ENCODE measurements at regions not wholly inside any gene's neighbourhood (a gene's known extent, or its start where the extent isn't known, plus 50 kb on each side); places are given as distances from the start of the nearest gene placed in this dataset.
"Not testable (repeated sequence)": the region's sequence is repeated elsewhere in the genome, so short reads cannot be mapped to it uniquely, and the experiment has no call there.

DNA sequence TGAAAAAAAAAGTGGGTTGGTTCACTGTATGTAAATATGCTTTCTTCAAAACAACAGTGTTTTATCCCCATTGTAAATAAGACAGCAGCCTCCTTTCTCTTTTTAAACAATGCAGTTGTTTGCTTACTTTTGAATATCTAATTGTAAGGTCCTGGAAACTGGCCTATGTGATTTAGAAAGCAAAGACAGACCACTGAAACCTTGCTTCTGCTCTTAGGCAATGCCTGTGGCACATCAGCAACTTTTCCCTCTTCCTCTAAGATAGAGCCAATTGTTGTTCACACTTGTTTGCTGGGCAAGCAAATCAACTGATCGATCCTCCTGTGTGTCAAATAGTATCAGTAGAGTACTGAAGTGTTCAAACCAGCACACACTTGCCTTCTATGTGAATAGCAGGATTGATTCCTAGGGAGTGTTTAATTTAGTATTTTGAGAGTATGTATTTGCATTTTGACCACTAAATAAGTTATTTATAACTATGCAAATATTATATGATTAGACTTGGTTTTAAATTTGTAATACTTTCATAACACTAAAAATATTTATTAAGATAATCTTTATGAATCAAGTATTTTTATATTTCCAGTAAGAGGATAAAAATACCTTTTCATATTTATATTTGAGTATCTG lies 55.4 kb upstream of the GRPR start:
- DNase-seq (ENCODE audit: low spot score) (no peak), FAIRE-seq (peak; percentile 42)

- FAIRE-seq: no peak
- DNase-seq (ENCODE audit: low spot score): no peak
Measured at GRCh38 chrX:16063921-16064320, 59.4 kb upstream of the GRPR start.

- DNase-seq (ENCODE audit: low spot score) (no peak), FAIRE-seq (no peak)
Measured at GRCh38 chrX:16063141-16063540, 60.2 kb upstream of the GRPR start.

DNA sequence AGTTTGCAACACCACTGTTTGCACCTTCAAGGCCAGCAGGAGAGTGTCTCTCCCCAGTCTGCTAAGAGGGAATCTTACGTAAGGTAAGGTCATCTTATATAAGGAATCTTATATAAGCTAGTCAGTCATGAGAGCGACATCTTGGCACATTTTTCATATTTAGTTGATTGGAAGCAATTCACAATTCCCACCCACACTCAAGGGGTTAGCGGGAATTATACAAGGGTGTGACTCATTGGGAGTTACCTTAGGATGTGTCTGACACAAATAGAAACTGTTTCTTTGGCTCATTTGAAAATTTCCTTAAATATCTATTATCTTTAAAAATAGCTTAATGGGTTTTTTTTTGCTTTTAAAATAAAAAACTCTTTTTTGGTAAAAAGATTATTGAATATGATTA lies 62.1 kb upstream of the GRPR start:
- FAIRE-seq: no peak
- no peak for DNase-seq (ENCODE audit: low spot score)

GRCh38 chrX:16060252-16060651 lies 63.1 kb upstream of the GRPR start:
- DNase-seq (ENCODE audit: low spot score) (no peak), FAIRE-seq (no peak)

GRCh38 chrX:16049126-16049525 lies 74.2 kb upstream of the GRPR start:
- FAIRE-seq; DNase-seq (ENCODE audit: low spot score): not testable (repeated sequence)

GRCh38 chrX:16042980-16043379 lies 80.4 kb upstream of the GRPR start:
- FAIRE-seq (no peak), DNase-seq (ENCODE audit: low spot score) (no peak)

DNA sequence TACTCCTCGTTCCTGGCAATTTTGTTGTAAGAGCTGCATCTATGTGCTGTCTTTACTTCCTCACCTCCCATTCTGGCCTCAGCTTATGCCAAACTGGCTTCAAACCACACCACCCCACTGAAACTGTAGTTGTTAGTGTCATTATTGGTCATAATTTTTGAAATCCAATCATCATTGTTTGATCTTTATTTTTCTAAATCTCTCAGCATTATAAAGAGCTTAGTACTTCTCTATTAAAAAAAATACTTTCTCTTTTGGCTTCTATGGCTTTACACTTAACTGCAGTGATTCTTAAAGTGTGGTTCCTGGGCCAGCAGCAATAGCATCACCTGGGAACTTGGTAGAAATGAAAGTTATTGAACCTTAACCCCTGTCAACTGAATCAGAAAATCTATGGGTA lies 83.5 kb upstream of the GRPR start:
- DNase-seq (ENCODE audit: low spot score) (no peak), FAIRE-seq (no peak)

GRCh38 chrX:16039363-16039762 lies 84.0 kb upstream of the GRPR start:
- no peak for DNase-seq (ENCODE audit: low spot score)
- no peak for FAIRE-seq

GRCh38 chrX:16033331-16033730 lies 90.0 kb upstream of the GRPR start:
- DNase-seq (ENCODE audit: low spot score) (no peak), FAIRE-seq (no peak)

- DNase-seq (ENCODE audit: low spot score) (no peak), FAIRE-seq (no peak)
Measured at GRCh38 chrX:16028576-16028975, 94.8 kb upstream of the GRPR start.

DNA sequence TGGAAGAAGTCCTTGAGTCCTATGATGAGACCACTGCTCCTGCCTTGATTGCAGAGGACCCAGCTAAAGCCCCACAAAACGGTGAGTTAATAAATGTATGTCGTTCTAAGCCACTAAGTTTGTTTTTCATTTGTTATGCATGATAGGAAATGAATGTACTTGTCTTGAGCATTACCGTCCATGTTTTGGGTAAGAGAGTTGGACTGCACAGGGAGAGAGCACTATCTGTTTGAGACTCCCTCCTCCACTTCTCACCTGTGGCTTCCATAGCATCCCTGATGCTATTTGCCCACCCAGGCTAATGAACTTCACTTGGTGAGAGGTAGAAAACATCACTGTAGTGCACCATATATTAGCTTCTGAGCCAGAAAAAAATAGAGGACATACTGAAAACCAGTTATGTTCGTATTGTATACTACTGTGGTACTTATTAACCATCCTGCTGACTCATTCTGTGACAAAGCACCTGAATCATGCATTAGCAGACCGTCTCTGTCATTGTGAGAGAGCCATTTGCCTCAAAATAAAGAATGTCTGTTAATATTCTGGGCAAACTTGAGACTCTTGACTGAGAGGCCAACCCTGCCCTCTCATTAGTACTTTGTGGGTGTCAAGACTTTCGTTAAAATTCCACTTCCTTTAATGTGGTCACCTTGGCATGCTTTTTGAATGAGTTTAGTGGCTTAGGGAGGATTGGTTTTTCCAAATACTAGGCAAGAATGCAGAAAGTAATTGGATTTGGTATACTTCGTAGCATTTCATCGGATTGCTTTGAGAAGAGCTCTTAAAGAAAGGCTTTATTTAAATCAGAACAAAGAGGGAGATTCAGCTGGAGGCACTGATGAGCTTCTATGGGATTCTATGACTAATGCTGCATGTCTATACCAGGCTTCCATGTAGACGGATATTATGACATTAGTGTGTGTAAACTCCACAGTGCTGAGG lies 99.3 kb upstream of the GRPR start:
- DNase-seq (ENCODE audit: low spot score) (peak; percentile 77), FAIRE-seq (peak; percentile 98)

DNA sequence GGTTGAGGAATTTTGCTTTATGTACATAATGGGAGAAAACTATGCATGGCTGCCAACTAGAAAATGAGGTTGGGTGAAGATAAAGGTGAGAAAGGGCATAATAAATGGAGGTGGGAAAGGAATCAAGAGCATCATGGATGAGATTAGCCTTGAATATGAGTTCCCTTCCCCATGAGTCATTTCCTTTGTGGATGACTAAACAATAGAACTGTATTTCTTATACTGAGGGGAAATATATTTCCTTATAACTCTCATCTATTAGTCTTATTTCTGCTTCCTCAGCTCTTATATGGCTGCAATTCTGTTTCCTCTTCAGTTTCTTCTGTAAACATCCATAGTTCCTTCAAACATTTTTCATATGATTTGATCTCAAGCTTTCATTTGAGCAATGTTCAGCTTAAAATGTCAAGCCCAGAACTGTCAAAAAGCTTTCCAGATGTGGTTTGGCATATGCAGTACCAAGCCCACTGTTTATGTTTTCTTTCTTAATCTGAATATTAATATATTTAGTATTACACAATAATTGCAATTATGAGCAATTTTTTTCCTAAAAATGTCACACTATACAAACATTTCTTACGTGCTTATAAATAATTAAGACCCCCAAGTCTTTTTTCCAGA lies 100.7 kb upstream of the GRPR start:
- DNase-seq (ENCODE audit: low spot score) (peak; percentile 54), FAIRE-seq (peak; percentile 93)

GRCh38 chrX:16018291-16018690 lies 105.1 kb upstream of the GRPR start:
- FAIRE-seq (no peak), DNase-seq (ENCODE audit: low spot score) (no peak)

DNA sequence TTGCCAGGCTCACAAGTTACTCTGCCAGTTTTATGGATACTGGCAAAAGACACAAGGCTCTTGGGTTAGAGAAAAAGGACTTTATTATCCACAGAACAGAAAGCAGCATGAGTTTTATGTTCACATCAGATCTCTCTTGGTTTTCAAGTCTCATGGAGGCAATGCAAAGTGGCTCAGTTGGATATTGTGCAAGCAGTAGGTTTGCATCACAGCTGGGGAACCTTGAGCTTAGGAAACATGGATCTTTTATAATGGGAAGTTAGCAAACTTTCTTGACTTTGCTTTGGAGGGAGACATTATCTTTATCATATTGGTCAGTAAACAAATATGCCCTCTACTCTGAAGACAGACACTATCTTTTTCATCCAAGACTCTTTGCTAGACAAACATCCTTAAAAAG lies 109.2 kb upstream of the GRPR start:
- no peak for FAIRE-seq
- no peak for DNase-seq (ENCODE audit: low spot score)

DNA sequence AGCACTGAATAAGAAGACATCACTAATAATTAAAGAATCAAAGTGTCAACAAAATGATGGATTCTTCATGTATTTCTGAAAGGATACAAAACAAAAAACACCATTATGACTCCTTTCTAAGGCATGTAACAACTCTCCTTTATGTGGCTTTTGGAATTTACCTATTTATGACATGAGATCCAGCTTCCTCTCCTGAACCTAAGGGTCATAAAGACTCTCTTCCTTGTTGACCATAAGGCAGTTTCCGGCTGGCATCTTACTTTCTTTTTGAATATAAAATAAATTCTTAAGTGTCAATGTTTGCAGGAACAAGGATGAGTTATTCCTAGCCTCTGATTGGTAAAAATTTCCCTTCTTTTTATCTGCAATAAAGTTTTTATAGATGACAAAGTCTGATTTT lies 111.1 kb upstream of the GRPR start:
- DNase-seq (ENCODE audit: low spot score) (no peak), FAIRE-seq (no peak)

DNA sequence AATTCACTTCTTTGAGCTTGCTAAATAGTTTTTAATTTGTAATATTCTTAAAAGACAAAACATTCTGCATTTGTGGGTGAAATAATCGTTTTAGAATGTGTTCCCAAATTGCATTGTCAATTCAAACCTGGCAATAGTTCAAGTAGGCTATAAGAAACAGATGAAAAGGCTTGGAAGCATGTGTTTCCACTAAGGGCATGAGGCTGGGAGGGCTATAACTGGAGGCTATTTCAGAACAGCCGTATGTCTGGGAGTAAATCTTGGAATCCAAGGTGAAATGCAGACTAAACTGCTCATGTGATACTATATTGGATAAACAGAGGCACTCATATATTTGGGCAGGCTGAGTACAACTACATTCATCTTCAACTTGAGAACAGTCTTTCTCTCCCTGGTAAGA lies 117.4 kb upstream of the GRPR start:
- FAIRE-seq: no peak
- no peak for DNase-seq (ENCODE audit: low spot score)

DNA sequence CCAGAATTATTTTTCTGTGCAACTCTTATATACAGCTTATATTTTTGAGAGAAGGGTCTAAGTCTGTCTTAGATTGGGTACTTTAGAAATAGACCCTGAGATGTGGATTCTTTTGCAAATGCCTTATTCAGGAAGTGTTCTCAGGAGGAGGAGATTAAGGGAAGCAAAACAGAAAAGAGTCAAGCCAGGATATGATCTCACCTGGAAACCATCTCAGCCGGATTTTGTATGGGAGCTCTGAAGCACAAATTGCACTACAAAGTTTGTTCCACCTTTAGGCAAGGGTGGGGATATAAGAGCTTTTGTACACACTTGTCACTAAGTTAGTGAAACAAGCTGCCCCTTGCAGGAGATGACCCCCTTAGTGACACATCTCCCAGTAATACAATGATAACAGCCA lies 121.2 kb upstream of the GRPR start:
- FAIRE-seq: no peak
- peak; percentile 24 for DNase-seq (ENCODE audit: low spot score)

GRCh38 chrX:15998350-15998749 lies 125.0 kb upstream of the GRPR start:
- DNase-seq (ENCODE audit: low spot score): no peak
- no peak for FAIRE-seq

DNA sequence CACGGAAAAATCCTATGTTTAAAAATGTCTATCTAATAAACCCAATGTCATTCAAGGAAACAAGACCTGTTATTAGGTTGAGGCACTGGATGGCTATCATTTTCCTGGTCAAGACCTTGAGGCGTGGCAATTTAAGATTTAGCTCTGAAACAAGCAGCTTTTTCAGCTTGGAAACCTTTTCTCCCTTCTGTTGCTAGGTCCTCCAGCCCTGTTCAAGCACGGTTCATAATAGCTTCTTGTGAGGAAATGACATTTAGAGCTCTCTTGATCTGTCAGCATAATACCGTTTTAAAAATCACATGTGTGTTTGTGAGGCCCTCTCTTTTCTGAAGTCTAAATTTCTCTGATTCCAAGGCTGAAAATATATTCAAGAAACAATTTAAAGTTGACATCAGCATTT lies 133.6 kb upstream of the GRPR start:
- FAIRE-seq (no peak), DNase-seq (ENCODE audit: low spot score) (no peak)

- DNase-seq (ENCODE audit: low spot score) (peak; percentile 61), FAIRE-seq (peak; percentile 92)
Measured at GRCh38 chrX:15988661-15989603, 134.3 kb upstream of the AP1S2 start.

Data from RCC 7860 (cell line).